CD4-positive, alpha-beta T cell (primary cell): ENCODE measurements at regions not wholly inside any gene's neighbourhood (a gene's known extent, or its start where the extent isn't known, plus 50 kb on each side); places are given as distances from the start of the nearest gene placed in this dataset.

Experiments used
- ATAC-seq: fragments of 200-7000 bp; cut with Tn5 transposase; one replicate; pipeline ENCODE4 v1.10.0; 2022; ENCODE audit warnings: mild to moderate bottlenecking; ENCODE audit not compliant: poor library complexity
- CTCF ChIA-PET: fragments of 350-600 bp; sonication (Branson Sonifier 250); formaldehyde crosslinking; loops from one replicate; lab custom pipeline; 2021; ENCODE audit warnings: antibody characterized with exemption, inconsistent platforms; lab: Charles Lee
- POLR2A ChIA-PET: fragments of 350-600 bp; sonication (Branson Sonifier 250); formaldehyde crosslinking; loops from one replicate; lab custom pipeline; 2021; ENCODE audit warnings: antibody characterized with exemption, inconsistent platforms; lab: Charles Lee
- DNase-seq, 14 experiments: peaks; one replicate each; pipeline ENCODE4 v3.0.0-alpha.2; 2013 to 2020; ENCODE audit warnings: mixed read lengths in 2 of 14
- H3K27ac ChIP-seq, 2 donors: one replicate each; pipeline versions ENCODE4 v1.5.1 to v1.7.0; 2013; ENCODE audit warnings: low read length in 2 of 2, low read depth in 1 of 2, mild to moderate bottlenecking in 1 of 2
- H3K27me3 ChIP-seq, 2 experiments: 1 replicate in 1 of 2; 2 replicates in 1 of 2; pipeline versions ENCODE4 v1.6.1 to v1.7.0; 2013; ENCODE audit warnings: low read length in 2 of 2, control low read depth in 1 of 2, mild to moderate bottlenecking in 1 of 2, moderate library complexity in 1 of 2; ENCODE audit not compliant: insufficient read depth in 2 of 2, control insufficient read depth in 1 of 2
- H3K36me3 ChIP-seq: one replicate; pipeline ENCODE4 v1.6.1; 2013; ENCODE audit warnings: low read length, control low read depth; ENCODE audit not compliant: insufficient read depth
- H3K4me1 ChIP-seq: one replicate; pipeline ENCODE4 v1.6.1; 2013; ENCODE audit warnings: low read length, control low read depth; ENCODE audit not compliant: insufficient read depth
- H3K4me3 ChIP-seq: one replicate; pipeline ENCODE4 v1.5.1; 2013; ENCODE audit warnings: mild to moderate bottlenecking, low read length, moderate library complexity
- H3K9me3 ChIP-seq, 2 experiments: 1 replicate in 1 of 2; 2 replicates in 1 of 2; pipeline versions ENCODE4 v1.6.1 to v1.7.0; 2013; ENCODE audit warnings: low read length in 2 of 2, mild to moderate bottlenecking in 2 of 2, control low read depth in 1 of 2, moderate library complexity in 1 of 2; ENCODE audit not compliant: control insufficient read depth in 1 of 2, insufficient read depth in 1 of 2
- H3K27ac Mint-ChIP-seq: one replicate; pipeline ENCODE4 v1.8.0; 2020; ENCODE audit warnings: mixed read lengths
- H3K27me3 Mint-ChIP-seq: one replicate; pipeline ENCODE4 v1.8.0; 2021; ENCODE audit warnings: mixed read lengths
- H3K36me3 Mint-ChIP-seq: one replicate; pipeline ENCODE4 v1.8.0; 2021; ENCODE audit warnings: low read depth, mixed read lengths
- H3K4me1 Mint-ChIP-seq: one replicate; pipeline ENCODE4 v1.8.0; 2021; ENCODE audit warnings: low read depth, mixed read lengths
- H3K4me3 Mint-ChIP-seq: one replicate; pipeline ENCODE4 v1.8.0; 2020; ENCODE audit warnings: mild to moderate bottlenecking, mixed read lengths
- H3K9me3 Mint-ChIP-seq: one replicate; pipeline ENCODE4 v1.8.0; 2020; ENCODE audit warnings: mixed read lengths
- CTCF ChIP-seq: fragments of 200-600 bp; IDR thresholded peaks from one replicate; pipeline ENCODE4 v1.8.0; 2022; ENCODE audit warnings: antibody characterized with exemption, mild to moderate bottlenecking
- intact Hi-C, 2 experiments: fragments of 100-400 bp; cut with DNase I in 1 of 2; cut with micrococcal nuclease in 1 of 2; formaldehyde crosslinking; loops; one replicate each; pipeline versions ENCODE4 v1.15.1 to v1.9.0; 2023 to 2025; cut with DNase I, micrococcal nuclease

GRCh38 chr5:53394808-53395207 is 85.6 kb upstream of the FST start:
- no peaks in the 10 kb centered on the region for H3K27me3 ChIP-seq
- H3K4me1 ChIP-seq: no peaks in the 10 kb centered on the region
- no peaks in the 10 kb centered on the region for H3K36me3 ChIP-seq
- ChIA-PET CTCF (no interaction called here), POLR2A (no interaction called here)
- intact Hi-C loops: no loop called here
- Mint-ChIP-seq H3K9me3 (no peaks in the 10 kb centered on the region), H3K4me3 (no peak overlapping the region), H3K27ac (no peak overlapping the region), H3K27me3 (peaks cover 16% of the 10 kb centered on the region), H3K4me1 (no peaks in the 10 kb centered on the region), H3K36me3 (no peaks in the 10 kb centered on the region)
- DNase-seq (no peak), ATAC-seq (no peak)
- H3K27ac ChIP-seq: no peak overlapping the region
- H3K9me3 ChIP-seq: no peaks in the 10 kb centered on the region
- H3K4me3 ChIP-seq: no peak overlapping the region
- TF ChIP-seq CTCF: no peak

GRCh38 chr5:53397141-53397757 is 83.2 kb upstream of the FST start:
- H3K27me3 Mint-ChIP-seq: peaks cover 29% of the 10 kb centered on the region
- Histone ChIP-seq H3K9me3 (no peaks in the 10 kb centered on the region), H3K4me3 (no peak overlapping the region), H3K27me3 (peaks cover 0 to 3% of the 10 kb centered on the region in 2 experiments), H3K27ac (no peak overlapping the region), H3K36me3 (no peaks in the 10 kb centered on the region), H3K4me1 (no peaks in the 10 kb centered on the region)
- no peak for TF ChIP-seq CTCF
- CTCF ChIA-PET: no interaction called here
- no peak overlapping the region for H3K4me3 Mint-ChIP-seq
- DNase-seq: no peak
- H3K27ac Mint-ChIP-seq: no peak overlapping the region
- intact Hi-C loops: no loop called here
- no peak for ATAC-seq
- no peaks in the 10 kb centered on the region for H3K36me3 Mint-ChIP-seq
- H3K9me3 Mint-ChIP-seq: no peaks in the 10 kb centered on the region
- no peaks in the 10 kb centered on the region for H3K4me1 Mint-ChIP-seq
- POLR2A ChIA-PET: no interaction called here

- CTCF ChIA-PET: no interaction called here
- POLR2A ChIA-PET: no interaction called here
Observed at GRCh38 chr5:53397845-53398244, 82.6 kb upstream of the FST start.

More at GRCh38 chr5:53397845-53398244, 82.6 kb upstream of the FST start:
- Histone ChIP-seq H3K36me3 (no peaks in the 10 kb centered on the region), H3K9me3 (no peaks in the 10 kb centered on the region), H3K4me3 (no peak overlapping the region), H3K4me1 (no peaks in the 10 kb centered on the region), H3K27me3 (peaks cover 0 to 3% of the 10 kb centered on the region in 2 experiments), H3K27ac (no peak overlapping the region)
- Mint-ChIP-seq H3K36me3 (no peaks in the 10 kb centered on the region), H3K9me3 (no peaks in the 10 kb centered on the region), H3K27me3 (peaks cover 30% of the 10 kb centered on the region), H3K4me3 (no peak overlapping the region), H3K27ac (no peak overlapping the region), H3K4me1 (no peaks in the 10 kb centered on the region)
- intact Hi-C loops: no loop called here
- DNase-seq: no peak
- TF ChIP-seq CTCF: no peak
- no peak for ATAC-seq
